Liver (tissue), 8 donors: ENCODE measurements at regions not wholly inside any gene's neighbourhood (a gene's known extent, or its start where the extent isn't known, plus 50 kb on each side); places are given as distances from the start of the nearest gene placed in this dataset.

Source experiments
- DNase-seq: peaks from one replicate; pipeline ENCODE4 v3.0.0-alpha.2; 2017; ENCODE audit warnings: low spot score
- H3K27ac ChIP-seq, 2 donors: one replicate each; pipeline ENCODE4 v1.7.0; 2013; ENCODE audit warnings: inconsistent platforms in 2 of 2, low read length in 2 of 2, control low read depth in 1 of 2, low read depth in 1 of 2, mild to moderate bottlenecking in 1 of 2
- H3K27me3 ChIP-seq, 4 donors: one replicate each; pipeline versions ENCODE4 v1.6.1 to v1.7.0; 2013; ENCODE audit warnings: low read length in 3 of 4, inconsistent platforms in 1 of 4, mild to moderate bottlenecking in 1 of 4, moderate library complexity in 1 of 4; ENCODE audit not compliant: control insufficient read depth in 4 of 4, insufficient read depth in 4 of 4
- H3K36me3 ChIP-seq, 4 donors: one replicate each; pipeline versions ENCODE4 v1.6.1 to v1.7.0; 2013; ENCODE audit warnings: low read length in 3 of 4, mild to moderate bottlenecking in 3 of 4, low read depth in 1 of 4, moderate library complexity in 1 of 4; ENCODE audit not compliant: control insufficient read depth in 4 of 4, insufficient read depth in 3 of 4
- H3K4me1 ChIP-seq, 4 donors: one replicate each; pipeline versions ENCODE4 v1.6.1 to v1.7.0; 2013; ENCODE audit warnings: low read length in 3 of 4, mild to moderate bottlenecking in 3 of 4, moderate library complexity in 1 of 4; ENCODE audit not compliant: control insufficient read depth in 4 of 4, insufficient read depth in 4 of 4
- H3K4me3 ChIP-seq, 3 donors: one replicate each; pipeline versions ENCODE4 v1.6.1 to v1.7.0; 2013; ENCODE audit warnings: low read length in 3 of 3, control low read depth in 1 of 3, low read depth in 1 of 3, mild to moderate bottlenecking in 1 of 3
- H3K9ac ChIP-seq, 2 donors: one replicate each; pipeline ENCODE4 v1.7.0; 2013; ENCODE audit warnings: low read length in 2 of 2, mild to moderate bottlenecking in 2 of 2, moderate library complexity in 2 of 2, control low read depth in 1 of 2, low read depth in 1 of 2
- H3K9me3 ChIP-seq, 4 donors: one replicate each; pipeline versions ENCODE4 v1.6.1 to v1.7.0; 2013; ENCODE audit warnings: low read length in 3 of 4; ENCODE audit not compliant: control insufficient read depth in 4 of 4
- ATF3 ChIP-seq: IDR thresholded peaks from 2 replicates; pipeline ENCODE4 v1.6.1; 2016; ENCODE audit warnings: antibody characterized with exemption
- CTCF ChIP-seq: fragments of 150-350 bp; IDR thresholded peaks from 2 replicates; pipeline ENCODE4 v1.5.1; 2017; ENCODE audit warnings: improper control_type of control experiment, low read depth, low read length; ENCODE audit not compliant: missing input control
- EGR1 ChIP-seq, 2 donors: IDR thresholded peaks; 2 replicates each; pipeline ENCODE4 v1.6.1; 2016 to 2018; ENCODE audit warnings: antibody characterized with exemption in 2 of 2, low read depth in 2 of 2
- FOXA1 ChIP-seq: IDR thresholded peaks from 2 replicates; pipeline ENCODE4 v1.6.1; 2016; ENCODE audit warnings: antibody characterized with exemption
- FOXA2 ChIP-seq: IDR thresholded peaks from 2 replicates; pipeline ENCODE4 v1.6.1; 2016; ENCODE audit warnings: antibody characterized with exemption
- GABPA ChIP-seq, 2 donors: IDR thresholded peaks in 1 of 2; conservative IDR thresholded peaks in 1 of 2; 2 replicates each; pipeline ENCODE4 v1.6.1; 2016; ENCODE audit warnings: antibody characterized with exemption in 2 of 2, mild to moderate bottlenecking in 1 of 2, moderate library complexity in 1 of 2
- HNF4A ChIP-seq, 2 donors: conservative IDR thresholded peaks; 2 replicates each; pipeline ENCODE4 v1.6.1; 2016; ENCODE audit warnings: antibody characterized with exemption in 2 of 2, mild to moderate bottlenecking in 2 of 2
- HNF4G ChIP-seq: IDR thresholded peaks from 2 replicates; pipeline ENCODE4 v1.6.1; 2016; ENCODE audit warnings: antibody characterized with exemption
- MAX ChIP-seq: IDR thresholded peaks from 2 replicates; pipeline ENCODE4 v1.6.1; 2016; ENCODE audit warnings: antibody characterized with exemption
- NR2F2 ChIP-seq: IDR thresholded peaks from 2 replicates; pipeline ENCODE4 v1.6.1; 2016; ENCODE audit warnings: antibody characterized with exemption
- RAD21 ChIP-seq, 2 donors: IDR thresholded peaks; 2 replicates each; pipeline ENCODE4 v1.6.1; 2016; ENCODE audit warnings: antibody characterized with exemption in 2 of 2, mild to moderate bottlenecking in 2 of 2
- RXRA ChIP-seq, 2 donors: IDR thresholded peaks; 2 replicates each; pipeline ENCODE4 v1.6.1; 2017 to 2018; ENCODE audit warnings: antibody characterized with exemption in 2 of 2, mild to moderate bottlenecking in 1 of 2
- SP1 ChIP-seq: IDR thresholded peaks from 2 replicates; pipeline ENCODE4 v1.6.1; 2018; ENCODE audit warnings: antibody characterized with exemption, mild to moderate bottlenecking
- TAF1 ChIP-seq: conservative IDR thresholded peaks from 2 replicates; pipeline ENCODE4 v1.6.1; 2016; ENCODE audit warnings: antibody characterized with exemption, mild to moderate bottlenecking
- YY1 ChIP-seq: IDR thresholded peaks from 2 replicates; pipeline ENCODE4 v1.6.1; 2016; ENCODE audit warnings: antibody characterized with exemption, mild to moderate bottlenecking
- ZBTB33 ChIP-seq: IDR thresholded peaks from 2 replicates; pipeline ENCODE4 v1.6.1; 2016; ENCODE audit warnings: antibody characterized with exemption
- WGBS: extraction: QIAGEN DNeasy Blood & Tissue Kit; methylation state at CpG from one replicate; pipeline ENCODE4 v1.1.7; 2013; 5-methylcytosine and 5-hydroxymethylcytosine counted together
- TF ChIP-seq, protein P1 (sequence below): IDR thresholded peaks from 2 replicates; pipeline ENCODE4 v1.6.1; 2016; ENCODE audit warnings: antibody characterized with exemption, mild to moderate bottlenecking
- donor health status: healthy.
- donor health status: healthy.
- donor health status: healthy.
- donor health status: healthy.
- donor health status: healthy.

GRCh38 chr4:31613946-31614623 is 893.9 kb downstream of the PCDH7 start:
- 63% methylated on average over 7 of the region's 7 CpGs for WGBS
- Histone ChIP-seq H3K9ac (no peak overlapping the region), H3K27me3 (no peaks in the 10 kb centered on the region), H3K9me3 (no peaks in the 10 kb centered on the region), H3K27ac (no peak overlapping the region), H3K36me3 (no peaks in the 10 kb centered on the region), H3K4me1 (no peaks in the 10 kb centered on the region), H3K4me3 (no peak overlapping the region)
- DNase-seq, result no peak
- TF ChIP-seq NR2F2 (no peak), MAX (no peak), SP1 (no peak), FOXA1 (no peak), GABPA (IDR thresholded peaks at IDR 0.05 in 1 of 2, conservative IDR thresholded peaks at IDR 0.05 in 1 of 2) (no peak), TAF1 (no peak), EGR1 (IDR thresholded peaks at IDR 0.05; ENCODE audit: low read depth in 2 of 2) (no peak), HNF4A (conservative IDR thresholded peaks at IDR 0.05) (no peak), RAD21 (IDR thresholded peaks at IDR 0.05) (no peak), FOXA2 (no peak), ZBTB33 (no peak), HNF4G (no peak), YY1 (no peak), CTCF (no peak), RXRA (IDR thresholded peaks at IDR 0.05) (no peak), ATF3 (no peak)
- TF ChIP-seq, protein P1, sequence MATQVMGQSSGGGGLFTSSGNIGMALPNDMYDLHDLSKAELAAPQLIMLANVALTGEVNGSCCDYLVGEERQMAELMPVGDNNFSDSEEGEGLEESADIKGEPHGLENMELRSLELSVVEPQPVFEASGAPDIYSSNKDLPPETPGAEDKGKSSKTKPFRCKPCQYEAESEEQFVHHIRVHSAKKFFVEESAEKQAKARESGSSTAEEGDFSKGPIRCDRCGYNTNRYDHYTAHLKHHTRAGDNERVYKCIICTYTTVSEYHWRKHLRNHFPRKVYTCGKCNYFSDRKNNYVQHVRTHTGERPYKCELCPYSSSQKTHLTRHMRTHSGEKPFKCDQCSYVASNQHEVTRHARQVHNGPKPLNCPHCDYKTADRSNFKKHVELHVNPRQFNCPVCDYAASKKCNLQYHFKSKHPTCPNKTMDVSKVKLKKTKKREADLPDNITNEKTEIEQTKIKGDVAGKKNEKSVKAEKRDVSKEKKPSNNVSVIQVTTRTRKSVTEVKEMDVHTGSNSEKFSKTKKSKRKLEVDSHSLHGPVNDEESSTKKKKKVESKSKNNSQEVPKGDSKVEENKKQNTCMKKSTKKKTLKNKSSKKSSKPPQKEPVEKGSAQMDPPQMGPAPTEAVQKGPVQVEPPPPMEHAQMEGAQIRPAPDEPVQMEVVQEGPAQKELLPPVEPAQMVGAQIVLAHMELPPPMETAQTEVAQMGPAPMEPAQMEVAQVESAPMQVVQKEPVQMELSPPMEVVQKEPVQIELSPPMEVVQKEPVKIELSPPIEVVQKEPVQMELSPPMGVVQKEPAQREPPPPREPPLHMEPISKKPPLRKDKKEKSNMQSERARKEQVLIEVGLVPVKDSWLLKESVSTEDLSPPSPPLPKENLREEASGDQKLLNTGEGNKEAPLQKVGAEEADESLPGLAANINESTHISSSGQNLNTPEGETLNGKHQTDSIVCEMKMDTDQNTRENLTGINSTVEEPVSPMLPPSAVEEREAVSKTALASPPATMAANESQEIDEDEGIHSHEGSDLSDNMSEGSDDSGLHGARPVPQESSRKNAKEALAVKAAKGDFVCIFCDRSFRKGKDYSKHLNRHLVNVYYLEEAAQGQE, result no peak
